GM21381 (cell line): ENCODE measurements at regions not wholly inside any gene's neighbourhood (a gene's known extent, or its start where the extent isn't known, plus 50 kb on each side); places are given as distances from the start of the nearest gene placed in this dataset.

Source experiments
- ATAC-seq: cut with Tn5 transposase; IDR thresholded peaks from one replicate; pipeline ENCODE4 v1.9.1; 2021; ENCODE audit warnings: mild to moderate bottlenecking, moderate library complexity; ENCODE audit not compliant: unreplicated experiment

DNA sequence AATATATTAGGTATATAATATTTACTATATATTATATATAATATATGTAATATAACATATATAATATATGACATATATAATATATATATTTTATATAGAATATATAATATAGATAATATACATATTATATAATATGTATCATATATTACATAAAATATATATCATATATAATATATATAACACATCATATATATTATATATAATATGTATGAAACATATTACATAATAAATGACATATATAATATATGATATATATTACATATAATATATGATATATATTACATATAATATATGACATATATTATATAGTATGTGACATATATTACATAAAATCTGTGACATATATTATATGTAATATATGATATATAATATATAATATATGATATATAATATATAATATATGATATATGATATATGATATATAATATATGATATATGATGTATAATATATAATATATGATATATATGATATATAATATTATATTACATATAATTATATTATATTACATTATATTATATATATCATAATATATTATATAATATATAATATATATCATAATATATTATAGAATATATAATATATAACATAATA, 119.5 kb upstream of the RIMBP3 start:
- no peak for ATAC-seq

DNA sequence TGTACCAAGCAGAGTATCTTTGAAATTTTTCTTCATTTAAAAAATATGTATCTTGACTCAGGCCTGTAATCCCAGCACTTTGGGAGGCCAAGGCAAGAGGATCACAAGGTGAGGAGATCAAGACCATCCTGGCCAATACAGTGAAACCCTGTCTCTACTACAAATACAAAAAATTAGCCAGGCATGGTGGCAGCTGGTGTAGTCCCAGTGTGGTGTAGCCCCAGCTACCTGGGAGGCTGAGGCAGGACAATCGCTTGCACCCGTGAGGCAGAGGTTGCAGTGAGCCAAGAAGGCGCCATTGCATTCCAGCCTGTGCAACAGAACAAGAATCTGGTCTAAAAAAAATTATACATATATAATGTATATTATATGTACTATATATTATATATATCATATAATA, 118.7 kb upstream of the RIMBP3 start:
- peak; percentile 97 for ATAC-seq
